H1 (cell line): ENCODE measurements at regions not wholly inside any gene's neighbourhood (a gene's known extent, or its start where the extent isn't known, plus 50 kb on each side); places are given as distances from the start of the nearest gene placed in this dataset.
"Not testable (repeated sequence)": the region's sequence is repeated elsewhere in the genome, so short reads cannot be mapped to it uniquely, and the experiment has no call there.

Experiments used
- CTCF ChIA-PET: fragments of 300-600 bp; sonication (Branson Sonifier 250); formaldehyde crosslinking; loops from one replicate; lab custom pipeline; 2021; ENCODE audit not compliant: partially characterized antibody; lab: Charles Lee
- POLR2A ChIA-PET: fragments of 300-600 bp; sonication (Branson Sonifier 250); formaldehyde crosslinking; loops from one replicate; lab custom pipeline; 2021; ENCODE audit warnings: inconsistent platforms; ENCODE audit not compliant: partially characterized antibody; lab: Charles Lee
- DNase-seq, 2 experiments: peaks; one replicate each; pipeline versions ENCODE4 v3.0.0 to v3.0.0-alpha.2; 2010 to 2022; ENCODE audit warnings: low spot score in 2 of 2, low read depth in 1 of 2, mixed read lengths in 1 of 2
- FAIRE-seq: peaks from 2 replicates; lab custom pipeline; 2011; peaks lifted over from hg19 to GRCh38; lab: Jason Lieb, UNC
- H2AFZ ChIP-seq: 2 replicates; pipeline ENCODE4 v1.8.1; 2012; ENCODE audit warnings: low read length, inconsistent platforms
- H2AK5ac ChIP-seq: 2 replicates; pipeline ENCODE4 v1.6.1; 2013; ENCODE audit warnings: low read depth, low read length
- H2BK120ac ChIP-seq: replicated peaks from 2 replicates; pipeline ENCODE3; 2013; ENCODE audit warnings: low read depth, low read length, inconsistent platforms
- H2BK12ac ChIP-seq: 2 replicates; pipeline ENCODE4 v1.6.1; 2013; ENCODE audit warnings: low read depth, low read length
- H2BK15ac ChIP-seq: 2 replicates; pipeline ENCODE4 v1.6.1; 2013; ENCODE audit warnings: low read length
- H2BK20ac ChIP-seq: 2 replicates; pipeline ENCODE4 v1.6.1; 2013; ENCODE audit warnings: low read length
- H2BK5ac ChIP-seq: 2 replicates; pipeline ENCODE4 v1.6.1; 2013; ENCODE audit warnings: low read depth, low read length
- H3K14ac ChIP-seq: 2 replicates; pipeline ENCODE4 v1.6.1; 2013; ENCODE audit warnings: inconsistent platforms; ENCODE audit not compliant: insufficient read length
- H3K18ac ChIP-seq: 2 replicates; pipeline ENCODE4 v1.6.1; 2013; ENCODE audit warnings: low read length; ENCODE audit errors: extremely low read depth
- H3K23ac ChIP-seq: 2 replicates; pipeline ENCODE4 v1.6.1; 2013; ENCODE audit warnings: inconsistent platforms; ENCODE audit not compliant: insufficient read length
- H3K23me2 ChIP-seq: 2 replicates; pipeline ENCODE4 v1.6.1; 2013; ENCODE audit warnings: low read depth, low read length
- H3K27ac ChIP-seq: 2 replicates; pipeline ENCODE4 v1.6.1; 2011; ENCODE audit warnings: low read depth, low read length, inconsistent platforms
- H3K27me3 ChIP-seq, 4 experiments: replicated peaks in 1 of 4; 1 replicate in 1 of 4; 2 replicates in 3 of 4; pipeline versions ENCODE4 v1.6.1 to v1.8.1; 2011 to 2013; ENCODE audit warnings: low read length in 3 of 4, mild to moderate bottlenecking in 3 of 4, inconsistent platforms in 2 of 4, mixed read lengths in 2 of 4, moderate library complexity in 1 of 4; ENCODE audit not compliant: control insufficient read depth in 3 of 4, insufficient read depth in 3 of 4; ENCODE audit errors: extremely low read depth in 1 of 4
- H3K36me3 ChIP-seq, 4 experiments: 2 replicates each; pipeline versions ENCODE4 v1.6.1 to v1.8.1; 2011 to 2013; ENCODE audit warnings: mild to moderate bottlenecking in 4 of 4, low read length in 3 of 4, moderate library complexity in 2 of 4, control low read depth in 1 of 4, inconsistent platforms in 1 of 4; ENCODE audit not compliant: insufficient read depth in 4 of 4, control insufficient read depth in 2 of 4
- H3K4ac ChIP-seq: replicated peaks from 2 replicates; pipeline ENCODE3; 2013; ENCODE audit warnings: low read length, low read depth, mixed read lengths, inconsistent platforms; ENCODE audit not compliant: insufficient read length
- H3K4me1 ChIP-seq, 4 experiments: replicated peaks in 1 of 4; 1 replicate in 1 of 4; 2 replicates in 3 of 4; pipeline versions ENCODE4 v1.6.1 to v1.8.1; 2011 to 2013; ENCODE audit warnings: low read length in 3 of 4, inconsistent platforms in 2 of 4, mixed read lengths in 1 of 4; ENCODE audit not compliant: insufficient read depth in 4 of 4, control insufficient read depth in 3 of 4
- H3K4me2 ChIP-seq, 2 experiments: 2 replicates each; pipeline versions ENCODE4 v1.6.1 to v1.8.1; 2011 to 2013; ENCODE audit warnings: low read depth in 2 of 2, low read length in 2 of 2, control low read depth in 1 of 2, inconsistent platforms in 1 of 2, mild to moderate bottlenecking in 1 of 2; ENCODE audit not compliant: insufficient read depth in 1 of 2
- H3K4me3 ChIP-seq, 4 experiments: fragments of 200-600, 300-600 bp in 1 of 4; sonication (generic), shearing (Covaris generic), sonication (Bioruptor Twin) in 1 of 4; 2 replicates each; pipeline versions ENCODE4 v1.5.1 to v1.8.1; 2011 to 2016; ENCODE audit warnings: low read length in 4 of 4, low read depth in 3 of 4, control low read depth in 2 of 4, inconsistent platforms in 2 of 4, mild to moderate bottlenecking in 2 of 4, mixed read lengths in 1 of 4, moderate library complexity in 1 of 4; ENCODE audit not compliant: insufficient read depth in 2 of 4; ENCODE audit errors: extremely low read depth in 1 of 4
- H3K56ac ChIP-seq: replicated peaks from 2 replicates; pipeline ENCODE3; 2013; ENCODE audit warnings: low read depth, mild to moderate bottlenecking, mixed read lengths, low read length, inconsistent platforms; ENCODE audit not compliant: insufficient read length
- H3K79me1 ChIP-seq: 2 replicates; pipeline ENCODE4 v1.6.1; 2013; ENCODE audit warnings: low read depth, low read length, control low read depth
- H3K79me2 ChIP-seq, 2 experiments: 2 replicates each; pipeline versions ENCODE4 v1.6.1 to v1.8.1; 2012 to 2013; ENCODE audit warnings: low read length in 2 of 2, mild to moderate bottlenecking in 2 of 2, inconsistent platforms in 1 of 2; ENCODE audit not compliant: insufficient read depth in 2 of 2, control insufficient read depth in 1 of 2
- H3K9ac ChIP-seq, 4 experiments: replicated peaks in 1 of 4; 1 replicate in 1 of 4; 2 replicates in 3 of 4; pipeline versions ENCODE4 v1.6.1 to v1.8.1; 2011 to 2013; ENCODE audit warnings: low read depth in 3 of 4, low read length in 3 of 4, control low read depth in 2 of 4, mild to moderate bottlenecking in 2 of 4, moderate library complexity in 2 of 4, inconsistent platforms in 1 of 4; ENCODE audit errors: extremely low read depth in 1 of 4
- H3K9me3 ChIP-seq, 2 experiments: 2 replicates each; pipeline versions ENCODE4 v1.6.1 to v1.8.1; 2012 to 2013; ENCODE audit warnings: mild to moderate bottlenecking in 2 of 2, moderate library complexity in 2 of 2, control low read depth in 1 of 2, inconsistent platforms in 1 of 2, low read depth in 1 of 2, low read length in 1 of 2, mixed read lengths in 1 of 2; ENCODE audit not compliant: insufficient read depth in 2 of 2
- H4K20me1 ChIP-seq, 2 experiments: replicated peaks in 1 of 2; 2 replicates each; pipeline versions ENCODE3 to v1.8.1; 2011 to 2013; ENCODE audit warnings: inconsistent platforms in 2 of 2, low read length in 2 of 2, mild to moderate bottlenecking in 1 of 2; ENCODE audit not compliant: insufficient read depth in 2 of 2, control insufficient read depth in 1 of 2
- H4K5ac ChIP-seq: 2 replicates; pipeline ENCODE4 v1.6.1; 2013; ENCODE audit warnings: low read length, low read depth, mixed read lengths, inconsistent platforms; ENCODE audit not compliant: insufficient read length
- H4K8ac ChIP-seq: 2 replicates; pipeline ENCODE4 v1.8.0; 2013; ENCODE audit warnings: mild to moderate bottlenecking, moderate library complexity, low read length, inconsistent platforms; ENCODE audit not compliant: insufficient read depth; ENCODE audit errors: extremely low read depth
- H4K91ac ChIP-seq: replicated peaks from 2 replicates; pipeline ENCODE3; 2013; ENCODE audit warnings: low read length, mixed read lengths, inconsistent platforms; ENCODE audit not compliant: insufficient read length
- WGBS, 2 experiments: shearing (Covaris generic) in 1 of 2; methylation state at CpG; one replicate each; pipeline versions ENCODE4 v1.1.6 to v1.1.7; 2013 to 2015; ENCODE audit warnings: low lambda C conversion rate in 2 of 2, mixed read lengths in 2 of 2, inconsistent platforms in 1 of 2, low coverage in 1 of 2, missing lambda C conversion rate in 1 of 2; ENCODE audit not compliant: insufficient replicate concordance in 2 of 2, insufficient coverage in 1 of 2, insufficient read length in 1 of 2; ENCODE audit errors: extremely low coverage in 1 of 2, missing lambda C conversion rate in 1 of 2; 5-methylcytosine and 5-hydroxymethylcytosine counted together

GRCh38 chr7:79739036-79739709, 285.7 kb upstream of the MAGI2 start:
- H4K8ac ChIP-seq: 0 out of 2 replicates have a peak overlapping the region, but pooled peaks have one; percentile 68
- H3K4me3 ChIP-seq, H4K91ac ChIP-seq, H3K27ac ChIP-seq, H2BK20ac ChIP-seq, H3K23ac ChIP-seq, H3K18ac ChIP-seq, H3K56ac ChIP-seq, H2BK12ac ChIP-seq, H2BK120ac ChIP-seq, H3K23me2 ChIP-seq, H3K4me2 ChIP-seq, H2BK5ac ChIP-seq, H3K9me3 ChIP-seq, FAIRE-seq, H3K79me2 ChIP-seq, H2AFZ ChIP-seq, DNase-seq, H3K9ac ChIP-seq, H3K36me3 ChIP-seq, H3K4me1 ChIP-seq, H2BK15ac ChIP-seq, H3K79me1 ChIP-seq, H3K4ac ChIP-seq, POLR2A ChIA-PET, H4K20me1 ChIP-seq, H3K14ac ChIP-seq, H2AK5ac ChIP-seq, H3K27me3 ChIP-seq, H4K5ac ChIP-seq: not testable (repeated sequence)
- WGBS, 2 experiments: 99% methylated on average over 28 of the region's 44 CpGs; no CpG with 5 or more reads in 1 of the 2 experiments
- CTCF ChIA-PET: interaction anchor here (0.7 to 1.8 kb wide), 4 partner anchors 20 to 441 kb away, joined by 3 to 5 read pairs (median 4); no protein-coding TSS in a partner anchor
